GM18517 (cell line): ENCODE measurements at regions not wholly inside any gene's neighbourhood (a gene's known extent, or its start where the extent isn't known, plus 50 kb on each side); places are given as distances from the start of the nearest gene placed in this dataset.

Experiments used
- ATAC-seq: cut with Tn5 transposase; IDR thresholded peaks from one replicate; pipeline ENCODE4 v1.9.1; 2021; ENCODE audit warnings: mild to moderate bottlenecking, moderate library complexity; ENCODE audit not compliant: unreplicated experiment

DNA sequence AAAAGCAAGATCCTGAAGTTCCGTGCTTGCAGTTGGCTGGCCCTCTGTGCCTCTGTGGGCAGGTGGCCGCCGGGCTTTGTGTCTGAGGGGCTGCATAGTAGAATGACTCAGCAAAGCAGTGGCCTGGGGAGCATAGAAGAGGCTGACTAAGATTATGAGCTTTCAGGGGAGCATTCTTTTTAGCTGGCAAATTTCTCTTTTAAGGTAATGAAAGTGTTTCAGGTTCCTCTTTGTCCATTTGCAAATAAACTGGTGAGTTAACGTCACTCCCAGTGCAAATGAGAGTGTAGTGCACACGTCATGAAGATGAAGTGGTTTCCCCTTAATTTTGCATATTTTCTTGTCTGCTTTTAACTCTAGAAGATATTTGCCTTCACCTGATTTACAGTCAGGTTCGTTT, 98.6 kb downstream of the BCL2L11 start:
- ATAC-seq = peak; percentile 92

DNA sequence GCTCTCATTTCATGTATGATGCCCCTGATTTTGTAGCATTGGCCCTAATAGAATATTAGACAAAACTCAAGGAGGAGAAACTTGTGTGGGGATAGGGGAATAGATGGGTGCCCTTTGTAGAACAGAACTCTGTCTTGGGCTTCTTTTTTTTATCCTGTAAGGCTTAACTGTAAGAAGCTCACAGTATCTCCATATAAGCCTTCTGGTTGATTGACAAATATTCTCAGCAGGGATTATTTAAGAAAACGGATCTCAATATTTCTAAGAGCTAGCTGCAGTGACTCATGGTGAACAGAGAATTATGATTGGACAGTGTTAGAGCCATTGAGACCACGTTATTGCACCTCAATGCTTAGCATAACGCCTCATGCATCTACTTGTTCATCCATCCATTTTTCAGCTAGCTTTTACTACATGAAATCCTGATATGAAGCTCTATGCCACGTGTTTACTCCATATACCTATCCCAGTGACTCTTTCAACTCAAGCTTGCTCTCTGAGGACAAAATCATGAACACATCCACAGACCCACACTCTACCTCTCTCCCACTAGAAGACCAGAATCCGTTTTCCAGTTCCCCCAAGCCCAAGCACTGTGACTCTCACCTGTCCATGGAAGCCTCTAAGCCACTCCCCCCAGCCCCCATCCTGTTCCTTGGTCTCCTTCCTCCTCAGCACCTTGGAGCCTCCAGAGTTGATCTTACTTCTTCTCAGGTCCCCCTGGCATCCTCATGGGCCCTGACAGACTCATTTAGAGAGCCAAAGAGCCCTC, 99.2 kb downstream of the BCL2L11 start:
- ATAC-seq = no peak

DNA sequence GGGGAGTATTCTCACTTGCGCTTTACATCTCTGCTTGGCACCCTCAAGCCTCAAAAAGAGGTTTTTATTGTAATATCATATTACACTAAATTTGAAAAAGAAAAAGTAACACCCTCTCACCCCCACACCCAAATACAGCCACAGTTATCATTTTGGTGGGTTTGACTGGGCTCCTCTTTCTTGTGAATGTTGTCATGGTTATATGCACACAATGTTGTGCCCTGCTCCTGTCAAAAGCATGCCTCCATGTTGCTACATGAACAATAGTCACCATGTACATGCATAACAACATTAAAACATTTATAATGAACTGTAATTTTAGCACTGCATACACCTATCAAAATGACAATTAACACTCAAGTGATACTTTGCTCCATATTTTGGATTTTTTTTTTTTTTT, 100.2 kb downstream of the BCL2L11 start:
- ATAC-seq = no peak

DNA sequence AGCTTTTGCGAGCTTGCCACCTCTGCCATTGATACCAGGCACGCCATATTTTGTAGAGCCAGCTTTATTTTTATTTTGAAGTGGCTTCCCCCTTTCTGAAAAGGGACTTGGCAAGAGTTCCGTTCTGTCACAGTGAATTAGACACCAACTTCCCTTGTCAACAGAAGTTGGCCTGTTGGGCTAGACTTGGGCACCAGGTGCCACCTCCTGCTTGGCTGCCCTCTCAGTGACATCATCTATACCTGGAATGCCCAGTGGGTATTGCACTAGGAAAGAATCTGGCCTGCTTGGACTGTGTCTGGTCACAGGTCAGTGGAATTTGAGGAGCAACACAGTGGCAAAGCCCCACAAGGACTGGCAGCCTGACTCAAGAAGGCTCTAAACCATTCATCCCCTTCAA, 101.0 kb downstream of the BCL2L11 start:
- ATAC-seq = no peak

GRCh38 chr2:111222204-111222866, 101.6 kb downstream of the BCL2L11 start:
- ATAC-seq = no peak

DNA sequence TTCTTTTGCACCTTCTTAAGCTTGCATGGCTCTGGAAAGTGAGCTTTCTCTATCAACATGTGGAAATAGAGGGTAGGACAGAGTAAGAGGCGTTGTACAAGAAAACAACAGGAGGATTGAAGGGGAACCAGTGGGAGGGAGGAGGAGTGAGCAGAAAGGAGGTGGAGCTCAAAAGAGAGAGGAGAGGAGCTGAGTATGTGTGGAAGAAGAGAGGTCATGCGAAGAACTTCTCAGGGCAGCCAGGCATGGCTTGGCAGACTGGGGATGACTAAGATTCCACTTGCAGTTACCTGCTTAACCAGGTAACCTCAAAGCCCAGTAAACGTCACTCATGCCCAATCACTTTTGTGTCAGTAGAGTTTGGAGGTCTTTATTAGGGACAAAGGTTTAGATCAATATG, 105.1 kb downstream of the BCL2L11 start:
- ATAC-seq = no peak

DNA sequence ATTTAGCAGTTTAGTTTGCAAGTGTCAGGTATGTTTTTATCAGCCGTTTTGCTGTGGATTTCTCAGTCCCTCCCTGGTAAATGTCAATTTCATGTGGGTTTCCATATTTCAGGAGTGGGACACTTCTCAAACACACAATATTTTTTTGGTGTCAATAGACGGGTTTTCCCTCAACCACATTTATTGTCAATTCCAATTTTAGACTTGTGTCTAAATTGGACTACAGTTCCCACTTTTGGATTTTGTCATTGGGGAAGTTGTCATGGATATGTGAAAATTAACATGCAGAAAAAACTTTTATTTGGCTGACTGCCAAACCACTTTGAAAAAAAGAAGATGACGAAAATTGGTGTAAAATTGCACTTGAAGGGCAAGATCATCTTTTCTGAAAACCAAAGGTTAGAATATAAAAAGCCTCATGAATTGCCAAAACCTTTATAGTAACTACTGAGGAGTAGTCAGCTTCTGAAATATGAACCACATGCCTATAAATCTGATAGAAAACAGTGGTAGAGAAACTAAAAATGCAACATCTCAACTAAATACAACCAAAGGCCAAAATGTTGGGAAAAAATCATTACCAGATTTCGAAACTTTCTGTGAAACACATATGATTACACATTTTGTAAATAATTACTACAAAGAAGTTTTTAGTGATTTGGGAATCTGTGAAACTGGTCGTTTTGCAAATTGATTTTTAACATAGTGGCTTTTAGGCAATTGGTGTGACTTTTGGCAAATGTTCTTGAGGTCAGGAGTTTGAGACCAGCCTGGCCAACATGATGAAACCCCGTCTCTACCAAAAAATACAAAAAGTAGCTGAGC, 106.4 kb downstream of the BCL2L11 start:
- no peak for ATAC-seq

GRCh38 chr2:111227716-111228141, 107.0 kb downstream of the BCL2L11 start:
- no peak for ATAC-seq

DNA sequence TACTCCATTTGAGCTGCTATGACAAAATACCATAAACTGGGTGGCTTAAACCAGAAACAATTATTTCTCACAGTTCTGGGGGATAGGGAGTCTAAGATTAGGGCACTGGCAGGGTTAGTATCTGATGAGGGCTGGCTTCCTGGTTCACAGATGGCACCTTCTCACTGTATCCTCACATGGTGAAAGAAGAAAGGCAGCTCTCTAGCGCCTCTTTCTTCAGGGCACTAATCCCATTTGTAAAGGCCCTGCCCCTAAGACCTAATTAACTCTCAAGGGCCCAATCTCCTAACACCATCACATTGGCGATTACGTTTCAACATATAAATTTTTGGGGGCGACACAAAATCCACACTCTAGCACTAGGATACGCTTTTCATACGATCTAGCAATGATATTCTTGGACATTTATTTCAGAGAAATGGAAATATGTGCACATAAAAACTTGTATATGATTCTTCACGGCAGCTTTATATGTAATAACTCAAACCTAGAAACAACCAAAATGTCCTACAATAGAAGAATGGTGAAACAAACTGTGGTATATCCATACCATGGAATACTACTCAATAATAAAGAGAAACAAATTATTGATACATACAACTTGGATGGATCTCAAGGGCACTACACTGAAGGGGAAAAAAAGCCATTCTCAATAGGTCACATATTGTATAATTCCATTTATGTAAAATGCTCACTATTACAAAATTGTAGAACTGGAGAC, 111.0 kb downstream of the BCL2L11 start:
- no peak for ATAC-seq

- no peak for ATAC-seq
Measured at GRCh38 chr2:111235192-111236015, 114.7 kb downstream of the BCL2L11 start.

DNA sequence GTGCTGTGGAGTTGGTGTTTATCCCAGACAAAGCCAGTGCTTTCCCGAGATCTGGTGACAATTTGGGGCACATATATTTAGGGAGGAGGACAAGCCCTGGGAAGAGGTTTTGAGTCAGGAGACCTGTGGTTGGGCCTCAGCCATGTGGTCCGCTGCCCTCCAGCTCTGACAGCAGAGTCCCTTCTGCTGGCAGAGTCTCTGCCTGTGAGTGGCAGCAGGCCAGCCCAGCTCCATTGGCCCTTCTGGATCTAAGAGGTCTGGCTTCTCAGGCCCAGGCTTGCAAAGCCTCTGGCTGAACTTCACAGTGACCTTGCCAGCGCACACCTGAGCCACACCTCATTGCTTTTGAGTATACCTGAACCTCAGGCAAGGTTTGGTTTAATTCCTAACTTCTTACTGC, 115.3 kb downstream of the BCL2L11 start:
- ATAC-seq = no peak

- ATAC-seq = no peak
Measured at GRCh38 chr2:111238296-111238695, 117.6 kb downstream of the BCL2L11 start.

- ATAC-seq = peak; percentile 91
Measured at GRCh38 chr2:111239107-111239506, 118.4 kb downstream of the BCL2L11 start.

GRCh38 chr2:111239581-111240249, 119.0 kb downstream of the BCL2L11 start:
- ATAC-seq = no peak

GRCh38 chr2:111243295-111243694, 122.6 kb downstream of the BCL2L11 start:
- no peak for ATAC-seq

DNA sequence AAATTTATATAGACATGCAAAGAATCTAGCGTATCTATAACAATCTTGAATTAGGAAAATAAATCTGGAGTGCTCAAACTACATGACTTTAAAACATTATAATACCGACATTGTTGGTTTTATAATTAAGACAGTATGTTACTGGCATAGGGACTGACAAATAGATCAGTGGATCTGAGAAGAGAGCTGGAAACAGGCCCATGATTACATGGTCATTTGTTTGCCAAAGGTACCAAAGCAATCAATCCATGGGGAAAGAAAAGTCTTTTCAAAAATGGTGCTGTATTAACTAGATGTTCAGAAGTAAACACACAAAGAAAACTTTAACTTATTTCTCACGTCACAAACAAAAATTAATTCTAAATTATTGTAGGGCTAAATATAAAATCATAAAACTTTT, 124.2 kb downstream of the BCL2L11 start:
- ATAC-seq = no peak

GRCh38 chr2:111246620-111247061, 125.9 kb downstream of the BCL2L11 start:
- no peak for ATAC-seq

GRCh38 chr2:111247491-111247890, 126.8 kb downstream of the BCL2L11 start:
- ATAC-seq = no peak

DNA sequence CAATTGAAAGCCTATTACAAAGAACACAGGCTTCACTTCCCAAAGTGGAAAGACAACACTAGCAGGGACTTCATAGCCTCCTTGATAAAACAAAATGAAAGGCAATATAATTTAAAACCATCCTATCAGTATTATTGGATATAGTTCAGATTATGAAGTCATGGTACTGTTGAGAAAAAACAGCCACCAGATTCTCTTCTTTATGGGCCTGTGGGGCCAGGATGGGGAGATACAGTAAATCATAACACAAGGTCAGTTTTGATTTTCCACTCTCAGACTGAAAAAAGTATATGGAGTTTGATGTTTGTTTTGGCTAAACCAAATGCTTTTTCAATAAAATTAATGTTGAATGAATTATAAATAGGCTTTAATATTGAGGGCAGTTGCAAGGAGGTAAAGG, 129.1 kb downstream of the BCL2L11 start:
- no peak for ATAC-seq
